Ovary (tissue), 3 donors: ENCODE measurements at regions not wholly inside any gene's neighbourhood (a gene's known extent, or its start where the extent isn't known, plus 50 kb on each side); places are given as distances from the start of the nearest gene placed in this dataset.

Source experiments
- CTCF ChIP-seq, 3 donors: fragments of 450-650 bp in 2 of 3; fragments of 200-600 bp in 1 of 3; IDR thresholded peaks; one replicate each; pipeline versions ENCODE4 v1.5.1 to v1.8.0; 2016 to 2022; ENCODE audit warnings: antibody characterized with exemption in 3 of 3, mild to moderate bottlenecking in 1 of 3
- EP300 ChIP-seq: sonication (generic); formaldehyde crosslinking; IDR thresholded peaks from one replicate; pipeline ENCODE4 v1.6.1; 2017; ENCODE audit warnings: antibody characterized with exemption
- POLR2A ChIP-seq: fragments of 450-650 bp; IDR thresholded peaks from one replicate; pipeline ENCODE4 v1.6.1; 2017; ENCODE audit warnings: antibody characterized with exemption, mild to moderate bottlenecking, moderate library complexity
- donor health status: DM: no; HTN: no; CAD: no.

GRCh38 chr2:71780162-71780561 is 326.8 kb downstream of the DYSF start:
- TF ChIP-seq CTCF (IDR thresholded peaks at IDR 0.05) (no peak), POLR2A (no peak), EP300 (no peak)
